ENCODE measurements at regions not wholly inside any gene's neighbourhood (a gene's known extent, or its start where the extent isn't known, plus 50 kb on each side); places are given as distances from the start of the nearest gene placed in this dataset.

GRCh38 chr7:69527706-69528105, 70.6 kb upstream of the AUTS2 start:
- TF ChIP-seq, protein P1, sequence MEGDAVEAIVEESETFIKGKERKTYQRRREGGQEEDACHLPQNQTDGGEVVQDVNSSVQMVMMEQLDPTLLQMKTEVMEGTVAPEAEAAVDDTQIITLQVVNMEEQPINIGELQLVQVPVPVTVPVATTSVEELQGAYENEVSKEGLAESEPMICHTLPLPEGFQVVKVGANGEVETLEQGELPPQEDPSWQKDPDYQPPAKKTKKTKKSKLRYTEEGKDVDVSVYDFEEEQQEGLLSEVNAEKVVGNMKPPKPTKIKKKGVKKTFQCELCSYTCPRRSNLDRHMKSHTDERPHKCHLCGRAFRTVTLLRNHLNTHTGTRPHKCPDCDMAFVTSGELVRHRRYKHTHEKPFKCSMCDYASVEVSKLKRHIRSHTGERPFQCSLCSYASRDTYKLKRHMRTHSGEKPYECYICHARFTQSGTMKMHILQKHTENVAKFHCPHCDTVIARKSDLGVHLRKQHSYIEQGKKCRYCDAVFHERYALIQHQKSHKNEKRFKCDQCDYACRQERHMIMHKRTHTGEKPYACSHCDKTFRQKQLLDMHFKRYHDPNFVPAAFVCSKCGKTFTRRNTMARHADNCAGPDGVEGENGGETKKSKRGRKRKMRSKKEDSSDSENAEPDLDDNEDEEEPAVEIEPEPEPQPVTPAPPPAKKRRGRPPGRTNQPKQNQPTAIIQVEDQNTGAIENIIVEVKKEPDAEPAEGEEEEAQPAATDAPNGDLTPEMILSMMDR (IDR thresholded peaks at IDR 0.05), result no peak
- no peak for TF ChIP-seq POLR2A (IDR thresholded peaks at IDR 0.05)
